Uterus (tissue), 2 donors: ENCODE measurements at regions not wholly inside any gene's neighbourhood (a gene's known extent, or its start where the extent isn't known, plus 50 kb on each side); places are given as distances from the start of the nearest gene placed in this dataset.

Experiments
- POLR2A ChIP-seq, 2 donors: fragments of 450-650 bp; IDR thresholded peaks; one replicate each; pipeline ENCODE4 v1.6.1; 2016; ENCODE audit warnings: antibody characterized with exemption in 2 of 2, mild to moderate bottlenecking in 1 of 2, moderate library complexity in 1 of 2
- TF ChIP-seq, protein P1 (sequence below), 4 experiments: fragments of 200-600 bp in 2 of 4; fragments of 450-650 bp in 2 of 4; sonication (generic) in 2 of 4; IDR thresholded peaks; one replicate each; pipeline ENCODE4 v1.5.1; 2016 to 2019; ENCODE audit warnings: antibody characterized with exemption in 4 of 4, mild to moderate bottlenecking in 2 of 4, moderate library complexity in 1 of 4

DNA sequence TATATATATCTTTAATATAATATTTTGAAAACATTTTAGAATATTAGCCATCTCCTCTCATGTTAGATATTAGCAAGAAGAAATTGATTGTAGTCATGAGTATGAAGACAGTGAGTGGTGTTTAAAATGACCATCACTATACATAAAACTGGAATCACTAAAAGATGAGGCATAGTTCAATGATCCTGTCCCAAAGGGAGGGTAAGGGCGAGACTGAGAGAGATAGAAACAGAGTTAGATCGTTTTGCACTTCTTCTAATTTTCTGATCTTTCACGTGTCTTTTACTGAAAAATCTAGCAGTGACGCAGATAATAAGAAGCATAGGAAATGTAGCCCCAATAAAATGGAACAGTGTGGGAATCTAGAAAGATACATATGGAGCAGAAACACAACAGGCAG is 627.4 kb downstream of the SLC16A7 start:
- TF ChIP-seq, protein P1, sequence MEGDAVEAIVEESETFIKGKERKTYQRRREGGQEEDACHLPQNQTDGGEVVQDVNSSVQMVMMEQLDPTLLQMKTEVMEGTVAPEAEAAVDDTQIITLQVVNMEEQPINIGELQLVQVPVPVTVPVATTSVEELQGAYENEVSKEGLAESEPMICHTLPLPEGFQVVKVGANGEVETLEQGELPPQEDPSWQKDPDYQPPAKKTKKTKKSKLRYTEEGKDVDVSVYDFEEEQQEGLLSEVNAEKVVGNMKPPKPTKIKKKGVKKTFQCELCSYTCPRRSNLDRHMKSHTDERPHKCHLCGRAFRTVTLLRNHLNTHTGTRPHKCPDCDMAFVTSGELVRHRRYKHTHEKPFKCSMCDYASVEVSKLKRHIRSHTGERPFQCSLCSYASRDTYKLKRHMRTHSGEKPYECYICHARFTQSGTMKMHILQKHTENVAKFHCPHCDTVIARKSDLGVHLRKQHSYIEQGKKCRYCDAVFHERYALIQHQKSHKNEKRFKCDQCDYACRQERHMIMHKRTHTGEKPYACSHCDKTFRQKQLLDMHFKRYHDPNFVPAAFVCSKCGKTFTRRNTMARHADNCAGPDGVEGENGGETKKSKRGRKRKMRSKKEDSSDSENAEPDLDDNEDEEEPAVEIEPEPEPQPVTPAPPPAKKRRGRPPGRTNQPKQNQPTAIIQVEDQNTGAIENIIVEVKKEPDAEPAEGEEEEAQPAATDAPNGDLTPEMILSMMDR (IDR thresholded peaks at IDR 0.05), result no peak
- no peak for TF ChIP-seq POLR2A (IDR thresholded peaks at IDR 0.05)
